ENCODE measurements at regions not wholly inside any gene's neighbourhood (a gene's known extent, or its start where the extent isn't known, plus 50 kb on each side); places are given as distances from the start of the nearest gene placed in this dataset.

GRCh38 chr14:46245276-46245675 is 406.3 kb downstream of the RPL10L start:
- Histone ChIP-seq H3K4me3 (ENCODE audit: low read depth, low read length) (no peak overlapping the region), H3K27me3 (ENCODE audit: control insufficient read depth, insufficient read depth, low read length) (no peaks in the 10 kb centered on the region), H3K36me3 (ENCODE audit: control insufficient read depth, insufficient read depth, low read length) (no peaks in the 10 kb centered on the region)
- TF ChIP-seq, protein P1, sequence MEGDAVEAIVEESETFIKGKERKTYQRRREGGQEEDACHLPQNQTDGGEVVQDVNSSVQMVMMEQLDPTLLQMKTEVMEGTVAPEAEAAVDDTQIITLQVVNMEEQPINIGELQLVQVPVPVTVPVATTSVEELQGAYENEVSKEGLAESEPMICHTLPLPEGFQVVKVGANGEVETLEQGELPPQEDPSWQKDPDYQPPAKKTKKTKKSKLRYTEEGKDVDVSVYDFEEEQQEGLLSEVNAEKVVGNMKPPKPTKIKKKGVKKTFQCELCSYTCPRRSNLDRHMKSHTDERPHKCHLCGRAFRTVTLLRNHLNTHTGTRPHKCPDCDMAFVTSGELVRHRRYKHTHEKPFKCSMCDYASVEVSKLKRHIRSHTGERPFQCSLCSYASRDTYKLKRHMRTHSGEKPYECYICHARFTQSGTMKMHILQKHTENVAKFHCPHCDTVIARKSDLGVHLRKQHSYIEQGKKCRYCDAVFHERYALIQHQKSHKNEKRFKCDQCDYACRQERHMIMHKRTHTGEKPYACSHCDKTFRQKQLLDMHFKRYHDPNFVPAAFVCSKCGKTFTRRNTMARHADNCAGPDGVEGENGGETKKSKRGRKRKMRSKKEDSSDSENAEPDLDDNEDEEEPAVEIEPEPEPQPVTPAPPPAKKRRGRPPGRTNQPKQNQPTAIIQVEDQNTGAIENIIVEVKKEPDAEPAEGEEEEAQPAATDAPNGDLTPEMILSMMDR (IDR thresholded peaks at IDR 0.05; ENCODE audit: insufficient read depth, low read length, poor library complexity, severe bottlenecking), result no peak
- DNase-seq (ENCODE audit: low read depth), result no peak

DNA sequence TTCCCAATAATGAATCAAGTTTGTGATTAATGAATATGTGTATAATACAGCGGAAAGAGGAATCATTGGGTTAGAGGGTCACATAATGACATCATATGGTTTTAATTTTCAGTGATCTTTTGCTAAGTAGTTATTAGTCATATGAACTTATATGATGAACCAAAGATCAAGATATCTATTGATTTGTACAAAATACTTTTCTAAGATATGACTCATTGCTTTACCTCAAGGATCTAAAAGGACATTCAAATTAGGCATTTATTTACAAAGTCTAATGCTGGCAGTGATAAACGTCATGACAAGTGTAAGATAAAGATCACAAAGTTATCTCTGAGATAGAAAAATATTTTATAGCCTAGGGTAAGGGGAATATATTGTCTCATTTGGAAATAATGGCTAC is 417.8 kb downstream of the RPL10L start:
- H3K4me3 ChIP-seq (ENCODE audit: low read depth, low read length), result no peak overlapping the region
- TF ChIP-seq, protein P1 (IDR thresholded peaks at IDR 0.05; ENCODE audit: insufficient read depth, low read length, poor library complexity, severe bottlenecking), result no peak
- no peaks in the 10 kb centered on the region for H3K27me3 ChIP-seq (ENCODE audit: control insufficient read depth, insufficient read depth, low read length)
- H3K36me3 ChIP-seq (ENCODE audit: control insufficient read depth, insufficient read depth, low read length), result no peaks in the 10 kb centered on the region
- DNase-seq (ENCODE audit: low read depth), result no peak

GRCh38 chr14:46230540-46230939 is 421.0 kb downstream of the RPL10L start:
- Histone ChIP-seq H3K4me3 (ENCODE audit: low read depth, low read length) (no peak overlapping the region), H3K36me3 (ENCODE audit: control insufficient read depth, insufficient read depth, low read length) (no peaks in the 10 kb centered on the region), H3K27me3 (ENCODE audit: control insufficient read depth, insufficient read depth, low read length) (no peaks in the 10 kb centered on the region)
- TF ChIP-seq, protein P1 (IDR thresholded peaks at IDR 0.05; ENCODE audit: insufficient read depth, low read length, poor library complexity, severe bottlenecking), result no peak
- DNase-seq (ENCODE audit: low read depth), result no peak

DNA sequence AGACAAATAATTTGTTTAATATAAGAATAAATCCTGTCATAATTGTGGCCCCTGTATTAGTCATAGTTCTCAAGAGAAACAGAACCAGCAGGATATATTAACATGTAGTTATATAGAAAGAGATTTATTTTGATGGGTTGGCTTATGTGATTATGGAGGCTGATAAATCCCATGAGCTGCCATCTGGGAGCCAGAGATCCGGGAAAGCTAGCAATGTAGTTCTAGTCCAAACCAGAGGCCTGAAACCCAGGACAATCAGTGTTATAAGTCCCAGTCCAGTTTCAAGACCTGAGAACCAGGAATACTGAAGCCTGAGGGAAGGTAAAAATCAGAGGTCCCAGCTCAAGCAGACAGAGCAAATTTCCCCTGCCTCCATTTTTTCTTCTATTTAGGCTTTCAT is 435.8 kb downstream of the RPL10L start:
- H3K4me3 ChIP-seq (ENCODE audit: low read depth, low read length), result no peak overlapping the region
- TF ChIP-seq, protein P1 (IDR thresholded peaks at IDR 0.05; ENCODE audit: insufficient read depth, low read length, poor library complexity, severe bottlenecking), result no peak
- H3K27me3 ChIP-seq (ENCODE audit: control insufficient read depth, insufficient read depth, low read length), result no peaks in the 10 kb centered on the region
- no peaks in the 10 kb centered on the region for H3K36me3 ChIP-seq (ENCODE audit: control insufficient read depth, insufficient read depth, low read length)
- no peak for DNase-seq (ENCODE audit: low read depth)

GRCh38 chr14:46198676-46199075 is 452.9 kb downstream of the RPL10L start:
- Histone ChIP-seq H3K36me3 (ENCODE audit: control insufficient read depth, insufficient read depth, low read length) (no peaks in the 10 kb centered on the region), H3K27me3 (ENCODE audit: control insufficient read depth, insufficient read depth, low read length) (no peaks in the 10 kb centered on the region), H3K4me3 (ENCODE audit: low read depth, low read length) (no peak overlapping the region)
- DNase-seq (ENCODE audit: low read depth), result no peak
- TF ChIP-seq, protein P1 (IDR thresholded peaks at IDR 0.05; ENCODE audit: insufficient read depth, low read length, poor library complexity, severe bottlenecking), result no peak

DNA sequence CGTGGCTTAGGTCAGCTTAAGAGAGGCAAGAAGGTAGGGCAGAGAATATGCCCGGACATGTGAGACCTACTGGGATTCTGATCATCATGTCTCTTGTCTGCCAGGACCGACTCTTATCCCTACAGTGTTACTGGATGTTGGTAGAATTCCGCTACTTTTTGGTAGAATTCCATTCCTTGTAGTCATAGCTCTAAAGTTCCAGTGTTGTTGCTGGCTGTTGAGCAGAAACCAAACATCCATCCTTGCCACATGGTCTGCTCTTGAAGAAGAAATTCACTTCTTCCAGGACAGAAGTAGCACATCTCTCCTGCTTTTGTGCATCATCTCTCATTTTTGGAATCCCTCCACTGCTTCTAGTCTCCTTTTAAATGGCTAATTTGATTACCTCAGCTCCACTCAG is 453.7 kb downstream of the RPL10L start:
- H3K36me3 ChIP-seq (ENCODE audit: control insufficient read depth, insufficient read depth, low read length), result no peaks in the 10 kb centered on the region
- DNase-seq (ENCODE audit: low read depth), result no peak
- no peak overlapping the region for H3K4me3 ChIP-seq (ENCODE audit: low read depth, low read length)
- TF ChIP-seq, protein P1 (IDR thresholded peaks at IDR 0.05; ENCODE audit: insufficient read depth, low read length, poor library complexity, severe bottlenecking), result no peak
- H3K27me3 ChIP-seq (ENCODE audit: control insufficient read depth, insufficient read depth, low read length), result no peaks in the 10 kb centered on the region

Measured in kidney epithelial cell (primary cell).